GM21447 (cell line): ENCODE measurements at regions not wholly inside any gene's neighbourhood (a gene's known extent, or its start where the extent isn't known, plus 50 kb on each side); places are given as distances from the start of the nearest gene placed in this dataset.
"Not testable (repeated sequence)": the region's sequence is repeated elsewhere in the genome, so short reads cannot be mapped to it uniquely, and the experiment has no call there.

Source experiments
- ATAC-seq: cut with Tn5 transposase; IDR thresholded peaks from one replicate; pipeline ENCODE4 v1.9.1; 2021; ENCODE audit not compliant: unreplicated experiment

- ATAC-seq: no peak
These were observed 99.5 kb downstream of the SLC4A3 start for GRCh38 chr2:219726916-219727315.

DNA sequence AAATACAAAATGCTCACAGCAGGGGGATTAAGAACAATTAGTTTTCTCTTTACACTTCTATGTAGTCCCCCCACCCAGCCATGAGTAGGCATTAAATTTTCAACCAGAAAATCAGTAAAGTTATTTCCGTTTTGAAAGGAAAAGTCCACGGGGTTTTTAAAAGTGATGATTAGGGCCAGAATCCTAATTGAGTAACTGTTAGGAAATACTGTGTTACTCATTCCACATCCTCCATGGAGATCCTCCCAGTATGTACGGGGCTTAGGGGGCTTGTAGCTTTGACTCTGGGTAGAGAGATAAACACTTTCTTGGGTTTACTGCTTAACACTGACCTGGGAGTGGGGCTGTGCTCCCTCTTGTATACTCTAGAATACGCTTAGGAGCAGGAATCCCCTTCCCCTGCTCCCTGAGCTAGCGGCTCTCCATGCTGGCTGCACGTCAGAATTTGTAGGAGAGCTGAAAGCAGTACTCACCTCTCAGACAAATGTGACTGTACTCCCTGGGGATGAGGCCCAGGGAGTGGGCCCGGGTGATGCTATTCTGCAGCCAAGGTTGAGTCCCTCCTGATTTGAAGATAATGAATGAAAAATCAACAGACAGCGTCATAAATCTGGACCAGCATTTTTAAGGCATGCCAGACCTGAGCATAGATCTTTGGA lies 100.5 kb downstream of the SLC4A3 start:
- no peak for ATAC-seq

DNA sequence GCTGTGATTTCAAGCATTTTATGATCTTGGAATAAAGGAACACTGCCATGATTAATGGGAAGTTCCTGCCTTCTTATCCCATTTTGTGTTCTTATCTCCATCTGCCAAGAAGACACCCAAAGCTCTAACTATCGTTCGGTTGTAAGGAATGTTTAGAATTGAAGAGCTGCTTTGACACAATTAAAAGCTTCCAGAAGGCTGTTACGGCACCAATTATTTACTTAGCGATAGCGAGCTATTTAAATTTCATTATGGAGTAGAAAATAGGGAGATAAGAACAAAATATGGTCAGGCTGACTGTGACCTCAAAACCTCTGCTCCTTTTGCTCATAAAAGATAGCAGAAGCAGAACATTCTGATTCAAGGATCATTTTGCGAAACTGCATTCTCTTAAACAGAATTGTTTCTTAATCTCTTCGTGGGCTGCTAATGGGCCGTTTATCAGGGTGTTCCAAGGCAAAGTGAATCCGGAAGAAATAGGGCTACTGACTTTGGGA lies 101.6 kb downstream of the SLC4A3 start:
- ATAC-seq: no peak

- ATAC-seq: no peak
These were observed 103.7 kb downstream of the SLC4A3 start for GRCh38 chr2:219731173-219731572.

- no peak for ATAC-seq
These were observed 105.7 kb downstream of the SLC4A3 start for GRCh38 chr2:219733106-219733505.

DNA sequence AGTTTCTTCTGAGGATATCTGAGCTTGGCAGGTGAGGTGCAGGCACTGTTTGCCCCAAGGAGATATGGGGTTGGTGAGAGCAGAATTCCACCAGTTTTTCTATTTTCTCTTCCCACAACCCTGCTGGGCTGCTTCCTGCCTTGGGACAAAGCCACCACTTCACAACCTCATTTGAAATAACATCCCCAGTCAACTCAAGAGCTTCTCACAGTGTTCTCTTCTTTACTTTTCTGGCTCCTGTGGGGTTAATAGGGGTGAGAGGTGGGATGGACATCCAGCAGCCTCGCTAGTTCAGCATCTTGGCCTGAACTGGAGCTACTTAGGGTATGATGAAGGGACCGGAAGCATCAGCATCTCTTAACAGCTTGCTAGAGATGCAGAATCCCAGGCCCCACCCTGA lies 106.3 kb downstream of the SLC4A3 start:
- no peak for ATAC-seq

- ATAC-seq: no peak
These were observed 108.8 kb downstream of the SLC4A3 start for GRCh38 chr2:219736209-219736608.

GRCh38 chr2:219737270-219737691 lies 109.9 kb downstream of the SLC4A3 start:
- ATAC-seq: no peak

DNA sequence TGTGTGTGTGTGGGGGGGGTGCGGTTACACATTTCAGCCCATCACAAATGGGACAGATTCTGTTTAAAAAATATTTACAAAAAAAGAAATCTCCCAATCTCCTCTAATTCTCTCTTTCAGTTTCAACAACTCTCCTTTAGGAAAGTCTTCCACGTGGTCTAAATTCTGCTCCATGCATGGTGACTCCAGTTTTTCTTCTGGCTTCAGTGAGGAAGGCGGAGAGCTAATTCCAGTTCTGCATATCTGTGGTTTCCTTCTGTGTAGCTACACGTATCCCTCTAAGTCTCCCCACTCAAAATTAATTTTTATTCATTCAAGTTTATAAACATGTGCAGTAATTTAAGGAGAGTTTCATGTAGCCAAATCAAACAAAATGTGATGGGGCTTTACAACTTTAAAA lies 111.6 kb downstream of the SLC4A3 start:
- no peak for ATAC-seq

GRCh38 chr2:219739866-219740440 lies 112.5 kb downstream of the SLC4A3 start:
- ATAC-seq: no peak

GRCh38 chr2:219743548-219743947 lies 116.1 kb downstream of the SLC4A3 start:
- ATAC-seq: no peak

DNA sequence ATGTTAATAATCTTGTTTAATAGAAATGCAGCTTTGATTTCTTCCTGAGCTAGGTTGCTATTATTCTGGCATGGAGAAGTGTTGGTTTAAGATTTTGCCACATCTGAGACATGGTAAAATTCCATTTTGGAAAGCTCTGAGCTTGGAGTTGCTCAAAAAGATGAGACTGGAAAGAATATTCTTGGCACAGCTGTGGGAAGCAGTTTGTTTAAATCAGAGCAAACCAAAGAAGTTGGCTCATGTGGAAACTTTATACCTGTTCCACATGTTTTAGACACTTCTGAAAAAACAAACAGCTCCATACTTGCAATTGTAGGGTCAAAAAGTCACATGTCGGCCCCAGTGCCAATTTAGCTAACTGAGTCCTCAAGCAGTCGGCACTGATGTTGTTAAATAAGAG lies 116.6 kb downstream of the SLC4A3 start:
- no peak for ATAC-seq

- no peak for ATAC-seq
These were observed 117.2 kb downstream of the SLC4A3 start for GRCh38 chr2:219744600-219744999.

DNA sequence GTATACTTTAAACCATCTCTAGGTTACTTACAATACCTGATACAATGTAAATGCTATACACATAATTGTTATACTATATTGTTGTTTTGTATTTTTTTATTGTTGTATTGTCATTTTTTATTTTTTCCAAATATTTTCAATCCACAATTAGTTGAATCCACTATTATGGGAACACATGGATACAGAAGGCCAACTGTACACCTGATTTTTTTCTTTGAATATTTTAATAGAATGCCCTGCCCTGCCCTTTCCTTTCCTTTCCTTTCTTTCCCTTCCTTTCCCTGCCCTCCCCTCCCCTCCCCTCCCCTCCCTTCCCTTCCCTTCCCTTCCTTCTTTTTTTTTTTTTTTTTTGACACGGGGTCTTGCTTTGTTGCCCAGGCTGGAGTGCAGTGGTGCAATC lies 120.2 kb downstream of the SLC4A3 start:
- no peak for ATAC-seq

GRCh38 chr2:219748671-219749570 lies 121.5 kb downstream of the SLC4A3 start:
- ATAC-seq: no peak

DNA sequence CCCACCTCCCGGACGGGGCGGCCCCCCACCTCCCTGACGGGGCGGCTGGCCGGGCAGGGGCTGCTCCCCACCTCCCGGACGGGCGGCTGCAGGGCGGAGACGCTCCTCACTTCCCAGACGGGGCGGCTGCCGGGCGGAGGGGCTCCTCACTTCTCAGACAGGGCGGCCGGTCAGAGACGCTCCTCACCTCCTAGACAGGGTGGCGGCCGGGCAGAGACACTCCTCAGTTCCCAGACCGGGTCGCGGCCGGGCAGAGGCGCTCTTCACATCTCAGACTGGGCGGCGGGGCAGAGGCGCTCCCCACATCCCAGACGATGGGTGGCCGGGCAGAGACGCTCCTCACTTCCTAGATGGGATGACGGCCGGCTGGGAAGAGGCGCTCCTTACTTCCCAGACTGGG lies 123.7 kb downstream of the SLC4A3 start:
- not testable (repeated sequence) for ATAC-seq

DNA sequence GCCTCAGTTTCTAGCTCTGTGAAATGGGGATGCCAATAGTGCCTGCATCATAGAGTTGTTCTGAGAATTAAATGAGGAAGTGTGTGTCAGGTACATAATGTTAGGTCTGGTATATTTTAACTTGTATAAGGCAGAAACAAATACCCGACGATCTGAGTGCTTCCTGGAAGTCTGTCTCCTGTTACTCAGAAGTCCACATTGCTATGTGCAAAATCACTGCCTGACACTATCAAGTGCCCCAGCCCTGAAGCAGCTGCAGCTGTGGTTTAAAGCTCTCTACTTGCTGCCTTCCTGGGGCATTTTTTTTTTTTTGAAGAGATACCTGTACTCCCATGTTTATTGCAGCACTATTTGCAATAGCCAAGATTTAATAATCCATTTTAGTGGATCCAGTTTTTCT lies 125.3 kb downstream of the SLC4A3 start:
- no peak for ATAC-seq

DNA sequence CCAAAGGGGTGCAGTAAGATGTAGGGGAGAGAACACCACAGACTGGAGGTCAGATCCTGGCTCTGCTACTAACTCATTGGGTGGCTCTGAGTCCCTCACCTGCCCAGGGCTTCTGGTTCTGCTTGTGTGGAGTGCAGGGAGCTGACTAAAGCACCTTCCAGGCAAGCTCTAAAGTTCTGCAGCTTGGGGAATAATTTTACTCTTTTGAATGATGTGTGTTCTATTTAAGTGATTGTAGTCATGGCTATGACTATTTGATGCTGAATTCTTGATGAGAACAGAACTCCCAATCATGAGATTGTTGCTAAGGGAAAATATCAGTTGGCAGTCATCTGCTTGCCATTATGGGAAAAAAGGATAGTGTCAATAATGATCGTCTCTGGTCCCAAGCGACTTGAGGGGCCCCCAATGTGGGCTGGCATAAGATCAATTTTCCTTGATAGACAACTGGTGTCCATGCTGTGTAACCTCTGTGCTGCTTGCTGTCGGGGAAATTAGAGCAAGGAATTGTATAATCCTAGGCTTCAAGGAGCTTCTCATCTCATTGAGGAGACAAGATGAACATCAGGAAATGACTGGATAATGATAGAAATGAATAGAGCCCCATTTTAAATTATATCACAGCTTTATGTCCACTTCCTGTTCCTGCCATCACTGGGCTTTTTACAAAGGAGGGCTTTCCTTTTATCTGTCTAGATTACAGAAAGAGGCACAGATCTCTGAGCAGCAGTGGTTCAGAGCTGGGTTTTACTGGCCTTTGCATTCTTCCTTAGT lies 131.7 kb downstream of the SLC4A3 start:
- no peak for ATAC-seq

DNA sequence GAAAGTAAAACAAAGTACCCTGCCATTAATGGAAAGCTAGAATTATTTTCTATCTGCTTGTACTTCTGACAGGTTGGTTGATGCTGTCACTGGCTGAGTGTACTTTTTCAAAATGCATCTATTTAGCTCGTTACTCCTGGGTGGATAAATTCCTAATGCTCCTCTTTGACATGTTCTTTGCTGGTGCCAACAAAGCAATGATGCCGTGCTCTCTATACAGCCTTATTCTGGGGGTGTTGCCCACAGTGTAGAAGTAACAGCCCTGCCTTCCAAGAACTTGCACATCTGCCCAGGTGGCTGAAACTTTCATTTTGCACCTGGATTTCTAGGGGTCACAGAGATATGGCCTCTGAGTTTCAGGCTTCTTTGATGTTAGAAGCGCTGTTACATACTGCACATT lies 132.4 kb downstream of the SLC4A3 start:
- no peak for ATAC-seq

- ATAC-seq: no peak
These were observed 137.9 kb downstream of the SLC4A3 start for GRCh38 chr2:219765231-219765911.

DNA sequence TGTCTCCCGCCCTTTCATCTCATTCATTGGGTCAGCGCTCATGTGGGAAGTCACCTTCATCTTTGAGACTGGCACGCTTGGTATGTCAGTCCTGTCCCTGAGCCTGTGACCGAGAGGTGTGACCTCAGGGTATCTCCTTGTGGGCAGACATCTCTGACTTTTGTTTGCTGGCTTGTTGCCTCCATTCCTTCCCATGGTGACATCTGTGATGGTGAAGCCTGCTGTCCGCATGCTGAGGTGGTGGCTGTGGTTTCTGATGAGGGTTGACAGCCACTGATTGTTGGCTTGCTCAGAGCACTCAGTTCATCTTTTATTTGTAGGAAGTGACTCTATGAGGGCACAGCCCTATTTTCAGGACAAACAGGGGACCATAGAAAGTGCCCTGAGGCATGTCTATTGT lies 139.2 kb downstream of the SLC4A3 start:
- ATAC-seq: no peak
